Psoas muscle (tissue), 7 donors: ENCODE measurements at regions not wholly inside any gene's neighbourhood (a gene's known extent, or its start where the extent isn't known, plus 50 kb on each side); places are given as distances from the start of the nearest gene placed in this dataset.

Experiments used
- ATAC-seq, 4 donors: fragments of 200-7000 bp; cut with Tn5 transposase; one replicate each; pipeline ENCODE4 v1.9.1; 2020; ENCODE audit warnings: moderate library complexity in 3 of 4, mild to moderate bottlenecking in 2 of 4
- DNase-seq, 2 donors: peaks; one replicate each; pipeline ENCODE4 v3.0.0-alpha.2; 2020
- H3K27ac ChIP-seq: fragments of 200-600 bp; one replicate; pipeline ENCODE4 v1.8.0; 2022
- H3K27me3 ChIP-seq, 3 donors: fragments of 200-600 bp in 1 of 3; one replicate each; pipeline versions ENCODE4 v1.6.1 to v1.8.0; 2013 to 2022; ENCODE audit warnings: low read length in 2 of 3, mild to moderate bottlenecking in 2 of 3, moderate library complexity in 1 of 3; ENCODE audit not compliant: insufficient read depth in 3 of 3
- H3K36me3 ChIP-seq, 2 donors: fragments of 200-600 bp in 1 of 2; one replicate each; pipeline versions ENCODE4 v1.6.1 to v1.8.0; 2013 to 2022; ENCODE audit warnings: low read depth in 1 of 2, mild to moderate bottlenecking in 1 of 2, moderate library complexity in 1 of 2; ENCODE audit not compliant: insufficient read depth in 1 of 2
- H3K4me1 ChIP-seq: fragments of 200-600 bp; one replicate; pipeline ENCODE4 v1.8.0; 2022
- H3K4me3 ChIP-seq: fragments of 200-600 bp; one replicate; pipeline ENCODE4 v1.8.0; 2022; ENCODE audit warnings: mild to moderate bottlenecking
- H3K9me3 ChIP-seq: fragments of 200-600 bp; one replicate; pipeline ENCODE4 v1.8.0; 2022
- WGBS, 3 donors: extraction: QIAGEN DNeasy Blood & Tissue Kit; methylation state at CpG; one replicate each; pipeline versions ENCODE4 v1.1.6 to v1.1.7; 2013; 5-methylcytosine and 5-hydroxymethylcytosine counted together
- intact Hi-C, 2 donors: fragments of 100-400 bp; cut with DNase I; formaldehyde crosslinking; loops; one replicate each; pipeline versions ENCODE4 v1.11.0 to v1.14.2; 2022
- TF ChIP-seq, protein P1 (sequence below): fragments of 200-600 bp; IDR thresholded peaks from one replicate; pipeline ENCODE4 v1.8.0; 2022; ENCODE audit warnings: antibody characterized with exemption
- donor health status: healthy with polysubstance abuse.
- donor health status: DM: no; HTN: no; CAD: no; lungs with moderate emphysema.
- donor health status: Bipolar disorder and iron deficiency.
- donor health status: healthy.
- donor health status: DM: yes; HTN: yes; CAD: no.
- donor health status: DM: no; HTN: no; CAD: no.
- donor health status: DM: yes; HTN: yes; CAD: no.

DNA sequence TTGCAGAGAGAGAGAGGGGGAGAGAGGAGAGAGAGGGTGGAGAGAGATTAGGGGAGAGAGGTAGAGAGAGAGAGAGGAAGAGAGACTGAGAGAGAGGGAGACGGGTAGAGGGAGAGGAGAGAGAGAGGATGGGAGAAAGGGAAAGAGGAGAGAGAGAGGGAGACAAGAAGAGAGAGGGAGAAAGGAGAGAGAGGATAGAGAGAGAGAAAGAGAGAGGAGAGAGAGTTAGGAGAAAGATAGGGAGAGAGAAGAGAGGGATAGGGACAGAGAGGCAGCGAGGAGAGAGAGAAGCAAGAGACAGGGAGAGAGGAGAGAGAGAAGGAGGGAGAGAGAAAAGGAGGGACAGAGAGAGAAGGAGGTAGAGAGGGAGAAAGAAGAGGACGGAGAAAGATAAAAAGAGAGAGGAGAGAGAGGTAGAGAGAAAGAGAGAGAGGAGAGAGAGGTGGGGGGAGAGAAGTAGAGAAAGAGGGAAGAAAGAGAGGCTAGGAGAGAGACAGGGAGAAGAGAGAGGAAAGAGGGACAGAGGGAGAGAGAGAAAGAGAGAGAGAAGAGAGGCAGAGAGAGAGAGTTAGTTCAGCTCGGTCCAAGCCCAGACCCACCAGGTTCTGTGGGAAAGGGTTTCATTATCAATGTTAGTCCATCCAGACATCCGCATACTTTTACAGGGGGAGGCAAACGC lies 399.3 kb downstream of the ZSWIM6 start:
- peaks cover 0 to 14% (median 6%) of the 10 kb centered on the region in 3 donors for H3K27me3 ChIP-seq
- intact Hi-C loops = no loop called here
- no peak for ATAC-seq

DNA sequence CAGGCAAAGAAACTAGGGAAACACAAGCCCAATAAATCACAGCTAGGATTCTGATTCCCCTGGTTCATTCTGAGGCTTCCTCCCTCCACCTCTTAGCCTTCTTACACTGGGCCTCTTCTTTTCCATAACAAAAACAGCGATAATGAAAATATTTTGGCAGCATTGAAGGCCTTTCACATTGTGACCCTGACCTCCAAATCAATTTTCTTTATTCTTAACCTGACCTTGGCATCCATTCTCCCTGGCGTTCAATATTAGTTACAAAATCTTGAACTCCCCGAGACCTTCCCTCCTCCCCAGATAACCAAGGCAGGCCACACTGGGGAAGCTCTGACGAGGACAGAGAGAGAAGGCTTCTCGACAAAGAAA lies 399.9 kb downstream of the ZSWIM6 start:
- DNase-seq (no peak), ATAC-seq (no peak)
- H3K27ac ChIP-seq = no peak overlapping the region
- H3K27me3 ChIP-seq = peaks cover 0 to 14% (median 6%) of the 10 kb centered on the region in 3 donors
- TF ChIP-seq, protein P1, sequence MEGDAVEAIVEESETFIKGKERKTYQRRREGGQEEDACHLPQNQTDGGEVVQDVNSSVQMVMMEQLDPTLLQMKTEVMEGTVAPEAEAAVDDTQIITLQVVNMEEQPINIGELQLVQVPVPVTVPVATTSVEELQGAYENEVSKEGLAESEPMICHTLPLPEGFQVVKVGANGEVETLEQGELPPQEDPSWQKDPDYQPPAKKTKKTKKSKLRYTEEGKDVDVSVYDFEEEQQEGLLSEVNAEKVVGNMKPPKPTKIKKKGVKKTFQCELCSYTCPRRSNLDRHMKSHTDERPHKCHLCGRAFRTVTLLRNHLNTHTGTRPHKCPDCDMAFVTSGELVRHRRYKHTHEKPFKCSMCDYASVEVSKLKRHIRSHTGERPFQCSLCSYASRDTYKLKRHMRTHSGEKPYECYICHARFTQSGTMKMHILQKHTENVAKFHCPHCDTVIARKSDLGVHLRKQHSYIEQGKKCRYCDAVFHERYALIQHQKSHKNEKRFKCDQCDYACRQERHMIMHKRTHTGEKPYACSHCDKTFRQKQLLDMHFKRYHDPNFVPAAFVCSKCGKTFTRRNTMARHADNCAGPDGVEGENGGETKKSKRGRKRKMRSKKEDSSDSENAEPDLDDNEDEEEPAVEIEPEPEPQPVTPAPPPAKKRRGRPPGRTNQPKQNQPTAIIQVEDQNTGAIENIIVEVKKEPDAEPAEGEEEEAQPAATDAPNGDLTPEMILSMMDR = no peak
- no peaks in the 10 kb centered on the region for H3K4me1 ChIP-seq
- no peaks in the 10 kb centered on the region for H3K9me3 ChIP-seq
- WGBS, 3 donors = 44 to 47% (median 47%) methylated on average over 5 of the region's 5 CpGs
- H3K36me3 ChIP-seq = no peaks in the 10 kb centered on the region
- H3K4me3 ChIP-seq = no peak overlapping the region
- intact Hi-C loops = no loop called here

More for the DNA sequence above, 399.3 kb downstream of the ZSWIM6 start:
- DNase-seq = no peak
- TF ChIP-seq, protein P1 = no peak
- H3K9me3 ChIP-seq = no peaks in the 10 kb centered on the region
- 68 to 77% (median 76%) methylated on average over 6 of the region's 6 CpGs for WGBS, 3 donors
- no peak overlapping the region for H3K27ac ChIP-seq
- no peak overlapping the region for H3K4me3 ChIP-seq
- no peaks in the 10 kb centered on the region for H3K4me1 ChIP-seq
- H3K36me3 ChIP-seq = no peaks in the 10 kb centered on the region

DNA sequence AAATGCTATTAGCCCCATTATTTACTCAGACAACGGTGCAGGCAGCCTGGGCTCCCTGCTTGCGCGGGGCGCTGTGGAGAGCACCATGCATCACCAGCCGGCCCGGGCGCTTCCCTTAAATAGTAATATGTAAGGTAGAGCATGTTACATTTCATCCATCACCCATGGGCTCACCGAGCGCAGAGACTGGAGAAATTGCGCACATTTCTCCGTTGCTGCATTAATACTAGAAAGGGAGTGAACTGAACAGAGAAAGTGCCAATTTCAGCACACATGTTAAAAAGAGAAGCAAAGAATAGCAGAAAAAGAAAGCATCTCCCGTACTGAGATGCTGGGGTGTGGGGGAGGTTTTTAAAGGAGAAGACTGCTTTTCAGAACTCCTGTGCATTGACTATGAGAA lies 400.3 kb downstream of the ZSWIM6 start:
- TF ChIP-seq, protein P1 = no peak
- peak overlapping the region; percentile 18 for H3K4me3 ChIP-seq
- no peak overlapping the region for H3K27ac ChIP-seq
- no peaks in the 10 kb centered on the region for H3K4me1 ChIP-seq
- ATAC-seq (no peak), DNase-seq (no peak)
- H3K27me3 ChIP-seq = peaks cover 0 to 14% (median 6%) of the 10 kb centered on the region in 3 donors
- intact Hi-C loops = no loop called here
- 54 to 59% (median 58%) methylated on average over 12 of the region's 12 CpGs for WGBS, 3 donors
- H3K36me3 ChIP-seq = no peaks in the 10 kb centered on the region
- H3K9me3 ChIP-seq = no peaks in the 10 kb centered on the region

DNA sequence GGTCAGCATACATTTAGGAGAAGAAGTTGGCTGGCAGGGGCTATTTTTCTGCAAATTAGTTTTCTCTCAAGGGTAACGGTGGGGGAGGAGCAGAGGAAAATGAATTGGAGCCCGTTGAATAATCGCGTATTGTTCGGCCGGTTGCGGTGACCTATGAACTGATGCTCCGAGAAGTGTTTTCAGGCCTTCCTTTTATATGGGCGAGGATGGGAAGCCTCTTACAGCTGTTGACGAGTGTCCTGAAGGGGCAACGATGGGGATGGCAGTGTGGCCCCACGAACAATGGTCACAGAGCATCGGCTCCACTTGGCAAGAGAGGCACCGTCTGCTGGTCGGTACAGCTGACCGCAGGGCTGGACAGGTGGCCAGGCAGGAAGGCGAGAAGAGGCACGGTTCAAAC lies 400.7 kb downstream of the ZSWIM6 start:
- no peak overlapping the region for H3K27ac ChIP-seq
- H3K27me3 ChIP-seq = peaks cover 0 to 14% (median 6%) of the 10 kb centered on the region in 3 donors
- 52 to 68% (median 54%) methylated on average over 18 of the region's 18 CpGs for WGBS, 3 donors
- ATAC-seq = no peak
- no peaks in the 10 kb centered on the region for H3K9me3 ChIP-seq
- H3K4me1 ChIP-seq = no peaks in the 10 kb centered on the region
- TF ChIP-seq, protein P1 = no peak
- H3K4me3 ChIP-seq = no peak overlapping the region
- no peaks in the 10 kb centered on the region for H3K36me3 ChIP-seq
- DNase-seq = no peak
- intact Hi-C loops = no loop called here

DNA sequence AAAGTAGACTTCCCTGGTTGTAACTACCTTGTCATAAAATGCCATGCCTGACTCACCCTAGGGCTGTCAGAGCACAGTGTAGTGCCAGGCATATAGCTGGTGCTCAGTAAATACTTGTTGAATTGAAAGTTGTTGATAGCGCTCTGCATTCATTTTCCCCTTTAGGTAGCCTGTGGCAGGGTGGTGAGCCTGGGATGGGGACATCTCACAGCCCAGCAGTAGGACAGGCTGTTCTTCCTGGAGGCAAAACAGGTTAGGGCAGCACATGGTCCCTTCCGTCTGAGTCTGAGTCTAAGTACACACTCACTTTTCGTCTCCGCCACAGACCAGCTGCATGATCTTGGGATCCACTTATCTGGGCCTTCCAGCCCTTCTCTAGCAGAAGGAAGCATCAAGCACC lies 401.9 kb downstream of the ZSWIM6 start:
- Histone ChIP-seq H3K4me1 (no peaks in the 10 kb centered on the region), H3K9me3 (no peaks in the 10 kb centered on the region), H3K36me3 (no peaks in the 10 kb centered on the region), H3K27me3 (peaks cover 0 to 14% (median 6%) of the 10 kb centered on the region in 3 donors), H3K4me3 (no peak overlapping the region), H3K27ac (no peak overlapping the region)
- TF ChIP-seq, protein P1 = no peak
- no peak for ATAC-seq
- 92 to 97% (median 96%) methylated on average over 4 of the region's 4 CpGs for WGBS, 3 donors
- intact Hi-C loops = no loop called here
- DNase-seq = no peak
